ENCODE measurements at regions not wholly inside any gene's neighbourhood (a gene's known extent, or its start where the extent isn't known, plus 50 kb on each side); places are given as distances from the start of the nearest gene placed in this dataset.

GRCh38 chr4:107391009-107391629 lies 328.9 kb downstream of the PAPSS1 start:
- H3K4me3 Mint-ChIP-seq: no peak overlapping the region
- no peak overlapping the region for H3K9ac ChIP-seq (ENCODE audit: insufficient read depth, low read length, poor library complexity, severe bottlenecking)
- no peak for TF ChIP-seq CTCF (IDR thresholded peaks at IDR 0.05)
- no peaks in the 10 kb centered on the region for H3K4me1 ChIP-seq (ENCODE audit: control insufficient read depth in 1 of 2, insufficient read depth in 2 of 2, low read length in 2 of 2)
- no peaks in the 10 kb centered on the region for H3K36me3 Mint-ChIP-seq
- H3K9me3 ChIP-seq (replicated peaks in 1 of 2; ENCODE audit: control insufficient read depth in 1 of 2, insufficient read depth in 1 of 2, low read length in 2 of 2): peaks cover 0 to 5% of the 10 kb centered on the region in 2 donors
- intact Hi-C loops (cut with micrococcal nuclease): no loop called here
- no peak overlapping the region for H3K4me3 ChIP-seq (replicated peaks in 1 of 3; ENCODE audit: low read depth in 2 of 3, low read length in 3 of 3)
- H3K9me3 Mint-ChIP-seq: peaks cover 2 to 10% (median 2%) of the 10 kb centered on the region in 7 donors
- H3K79me2 ChIP-seq (ENCODE audit: insufficient read depth, low read length): no peaks in the 10 kb centered on the region
- H3K27me3 Mint-ChIP-seq (ENCODE audit: low read depth in 3 of 3): no peaks in the 10 kb centered on the region
- H3K27ac Mint-ChIP-seq: no peak overlapping the region
- no peaks in the 10 kb centered on the region for H4K20me1 ChIP-seq (ENCODE audit: insufficient read depth, low read length)
- H3K27me3 ChIP-seq (ENCODE audit: control insufficient read depth in 2 of 2, insufficient read depth in 2 of 2, low read length in 2 of 2): no peaks in the 10 kb centered on the region
- no CpG with 5 or more reads among the region's 2 CpGs for WGBS (ENCODE audit: insufficient coverage)
- DNase-seq: no peak
- no peak overlapping the region for H2AFZ ChIP-seq (ENCODE audit: insufficient read depth, low read depth, low read length, poor library complexity, severe bottlenecking)
- no peaks in the 10 kb centered on the region for H3K36me3 ChIP-seq (replicated peaks in 1 of 2; ENCODE audit: control insufficient read depth in 1 of 2, insufficient read depth in 2 of 2, low read length in 2 of 2)
- H3K4me1 Mint-ChIP-seq: no peaks in the 10 kb centered on the region
- no peak overlapping the region for H3K4me2 ChIP-seq (replicated peaks; ENCODE audit: extremely low read depth, low read length, poor library complexity, severe bottlenecking)
- no peak overlapping the region for H3K27ac ChIP-seq (ENCODE audit: low read depth in 1 of 2, low read length in 2 of 2)

- no peaks in the 10 kb centered on the region for H3K79me2 ChIP-seq (ENCODE audit: insufficient read depth, low read length)
- no peak for DNase-seq
- H3K27ac Mint-ChIP-seq: no peak overlapping the region
- peaks cover 0 to 5% of the 10 kb centered on the region in 2 donors for H3K9me3 ChIP-seq (replicated peaks in 1 of 2; ENCODE audit: control insufficient read depth in 1 of 2, insufficient read depth in 1 of 2, low read length in 2 of 2)
- H3K4me3 Mint-ChIP-seq: no peak overlapping the region
- H3K4me1 Mint-ChIP-seq: no peaks in the 10 kb centered on the region
- no peaks in the 10 kb centered on the region for H3K27me3 Mint-ChIP-seq (ENCODE audit: low read depth in 3 of 3)
- no peaks in the 10 kb centered on the region for H3K4me1 ChIP-seq (ENCODE audit: control insufficient read depth in 1 of 2, insufficient read depth in 2 of 2, low read length in 2 of 2)
- H3K9me3 Mint-ChIP-seq: peaks cover 0 to 10% (median 3%) of the 10 kb centered on the region in 7 donors
- H3K4me2 ChIP-seq (replicated peaks; ENCODE audit: extremely low read depth, low read length, poor library complexity, severe bottlenecking): no peak overlapping the region
- H4K20me1 ChIP-seq (ENCODE audit: insufficient read depth, low read length): no peaks in the 10 kb centered on the region
- intact Hi-C loops (cut with micrococcal nuclease): no loop called here
- H3K27me3 ChIP-seq (ENCODE audit: control insufficient read depth in 2 of 2, insufficient read depth in 2 of 2, low read length in 2 of 2): no peaks in the 10 kb centered on the region
- TF ChIP-seq CTCF (IDR thresholded peaks at IDR 0.05): no peak
- no peak overlapping the region for H2AFZ ChIP-seq (ENCODE audit: insufficient read depth, low read depth, low read length, poor library complexity, severe bottlenecking)
- no peak overlapping the region for H3K9ac ChIP-seq (ENCODE audit: insufficient read depth, low read length, poor library complexity, severe bottlenecking)
- no peaks in the 10 kb centered on the region for H3K36me3 Mint-ChIP-seq
- H3K36me3 ChIP-seq (replicated peaks in 1 of 2; ENCODE audit: control insufficient read depth in 1 of 2, insufficient read depth in 2 of 2, low read length in 2 of 2): no peaks in the 10 kb centered on the region
- no peak overlapping the region for H3K4me3 ChIP-seq (replicated peaks in 1 of 3; ENCODE audit: low read depth in 2 of 3, low read length in 3 of 3)
- H3K27ac ChIP-seq (ENCODE audit: low read depth in 1 of 2, low read length in 2 of 2): no peak overlapping the region
Observed at GRCh38 chr4:107389965-107390364, 330.1 kb downstream of the PAPSS1 start.
